ENCODE measurements at regions not wholly inside any gene's neighbourhood (a gene's known extent, or its start where the extent isn't known, plus 50 kb on each side); places are given as distances from the start of the nearest gene placed in this dataset.

- DNase-seq: no peak
Measured at GRCh38 chr2:138180692-138181386, 216.6 kb downstream of the HNMT start.

- no peak for DNase-seq
Measured at GRCh38 chr2:138182250-138182936, 218.1 kb downstream of the HNMT start.

GRCh38 chr2:138182937-138183312 lies 218.7 kb downstream of the HNMT start:
- DNase-seq: no peak

GRCh38 chr2:138183705-138184104 lies 219.4 kb downstream of the HNMT start:
- no peak for DNase-seq

- no peak for DNase-seq
Measured at GRCh38 chr2:138184428-138184827, 220.2 kb downstream of the HNMT start.

GRCh38 chr2:138185827-138186226 lies 221.6 kb downstream of the HNMT start:
- DNase-seq: no peak

GRCh38 chr2:138187221-138187620 lies 222.9 kb downstream of the HNMT start:
- no peak for DNase-seq

GRCh38 chr2:138190999-138191398 lies 226.7 kb downstream of the HNMT start:
- no peak for DNase-seq

- no peak for DNase-seq
Measured at GRCh38 chr2:138193416-138194213, 229.3 kb downstream of the HNMT start.

- no peak for DNase-seq
Measured at GRCh38 chr2:138201286-138201685, 237.0 kb downstream of the HNMT start.

- no peak for DNase-seq
Measured at GRCh38 chr2:138202762-138203161, 238.5 kb downstream of the HNMT start.

- no peak for DNase-seq
Measured at GRCh38 chr2:138205281-138205680, 241.0 kb downstream of the HNMT start.

GRCh38 chr2:138207074-138207930 lies 243.0 kb downstream of the HNMT start:
- no peak for DNase-seq

- DNase-seq: no peak
Measured at GRCh38 chr2:138209009-138209408, 244.7 kb downstream of the HNMT start.

GRCh38 chr2:138210487-138210886 lies 246.2 kb downstream of the HNMT start:
- no peak for DNase-seq

- DNase-seq: no peak
Measured at GRCh38 chr2:138212434-138212833, 248.2 kb downstream of the HNMT start.

GRCh38 chr2:138213084-138213483 lies 248.8 kb downstream of the HNMT start:
- no peak for DNase-seq

GRCh38 chr2:138213624-138214023 lies 249.4 kb downstream of the HNMT start:
- DNase-seq: no peak

GRCh38 chr2:138215958-138216357 lies 251.7 kb downstream of the HNMT start:
- no peak for DNase-seq

GRCh38 chr2:138217975-138218374 lies 253.7 kb downstream of the HNMT start:
- DNase-seq: no peak

- no peak for DNase-seq
Measured at GRCh38 chr2:138218397-138218796, 254.1 kb downstream of the HNMT start.

GRCh38 chr2:138219961-138220360 lies 255.7 kb downstream of the HNMT start:
- no peak for DNase-seq

- DNase-seq: no peak
Measured at GRCh38 chr2:138221358-138221757, 257.1 kb downstream of the HNMT start.

Data from NCI-H446 treated with DMSO at 0.1 percent for 48 hours (cell line).